ENCODE measurements at regions not wholly inside any gene's neighbourhood (a gene's known extent, or its start where the extent isn't known, plus 50 kb on each side); places are given as distances from the start of the nearest gene placed in this dataset.
"Not testable (repeated sequence)": the region's sequence is repeated elsewhere in the genome, so short reads cannot be mapped to it uniquely, and the experiment has no call there.

GRCh38 chr11:71150859-71151258 is 101.5 kb downstream of the SHANK2 start:
- DNase-seq, result no peak

- DNase-seq, result no peak
Measured at GRCh38 chr11:71148716-71149115, 103.7 kb downstream of the SHANK2 start.

- DNase-seq, result no peak
Measured at GRCh38 chr11:71147331-71147730, 105.0 kb downstream of the SHANK2 start.

GRCh38 chr11:71146846-71147245 is 105.5 kb downstream of the SHANK2 start:
- no peak for DNase-seq

GRCh38 chr11:71145988-71146824 is 106.2 kb downstream of the SHANK2 start:
- no peak for DNase-seq

GRCh38 chr11:71145368-71145767 is 107.0 kb downstream of the SHANK2 start:
- DNase-seq, result no peak

GRCh38 chr11:71144736-71145135 is 107.6 kb downstream of the SHANK2 start:
- no peak for DNase-seq

GRCh38 chr11:71144010-71144409 is 108.4 kb downstream of the SHANK2 start:
- no peak for DNase-seq

GRCh38 chr11:71140206-71140919 is 112.0 kb downstream of the SHANK2 start:
- DNase-seq, result no peak

- DNase-seq, result no peak
Measured at GRCh38 chr11:71139516-71140205, 112.7 kb downstream of the SHANK2 start.

GRCh38 chr11:71138737-71139425 is 113.5 kb downstream of the SHANK2 start:
- no peak for DNase-seq

GRCh38 chr11:71137376-71137775 is 115.0 kb downstream of the SHANK2 start:
- no peak for DNase-seq

- DNase-seq, result no peak
Measured at GRCh38 chr11:71136095-71136845, 116.1 kb downstream of the SHANK2 start.

- no peak for DNase-seq
Measured at GRCh38 chr11:71135112-71135511, 117.3 kb downstream of the SHANK2 start.

GRCh38 chr11:71133946-71134345 is 118.4 kb downstream of the SHANK2 start:
- no peak for DNase-seq

GRCh38 chr11:71131861-71132260 is 120.5 kb downstream of the SHANK2 start:
- DNase-seq, result no peak

GRCh38 chr11:71130106-71130505 is 122.3 kb downstream of the SHANK2 start:
- DNase-seq, result no peak

GRCh38 chr11:71129624-71130023 is 122.8 kb downstream of the SHANK2 start:
- no peak for DNase-seq

GRCh38 chr11:71127806-71128205 is 124.6 kb downstream of the SHANK2 start:
- no peak for DNase-seq

- not testable (repeated sequence) for DNase-seq
Measured at GRCh38 chr11:71126401-71126800, 126.0 kb downstream of the SHANK2 start.

GRCh38 chr11:71125150-71125549 is 127.2 kb downstream of the SHANK2 start:
- no peak for DNase-seq

GRCh38 chr11:71124127-71124526 is 128.2 kb downstream of the SHANK2 start:
- DNase-seq, result no peak
